HCT116 (cell line): ENCODE measurements at regions not wholly inside any gene's neighbourhood (a gene's known extent, or its start where the extent isn't known, plus 50 kb on each side); places are given as distances from the start of the nearest gene placed in this dataset.

ENCODE experiments used
- ATAC-seq: fragments of 200-7000 bp; cut with Tn5 transposase; 2 replicates; pipeline ENCODE4 v1.9.1; 2020; ENCODE audit warnings: mild to moderate bottlenecking, moderate library complexity
- BruUV-seq: library from RNA; stranded (reverse); fragments of 400-500 nt; replicated peaks from 2 replicates; lab custom pipeline; 2021; lab: Mats Ljungman, UMichigan
- CTCF ChIA-PET: fragments of 300-600 bp; sonication (Branson Sonifier 250); formaldehyde crosslinking; loops from one replicate; lab custom pipeline; 2021; ENCODE audit warnings: antibody characterized with exemption; lab: Charles Lee
- POLR2A ChIA-PET: fragments of 300-600, 350-600 bp; sonication (Branson Sonifier 250); formaldehyde crosslinking; loops from one replicate; lab custom pipeline; 2021; ENCODE audit warnings: antibody characterized with exemption; lab: Charles Lee
- RAD21 ChIA-PET, 2 experiments: fragments of 300-600 bp; sonication (Branson Sonifier 250); formaldehyde crosslinking; loops; one replicate each; lab custom pipeline; 2023; ENCODE audit warnings: low total read pairs in 2 of 2; ENCODE audit not compliant: uncharacterized antibody in 2 of 2, unreplicated experiment in 2 of 2, low non-redundant PET in 1 of 2; lab: Charles Lee
- DNase-seq: peaks from one replicate; pipeline ENCODE4 v3.0.0-alpha.2; 2010; ENCODE audit warnings: low read depth, low spot score
- H2AFZ ChIP-seq: fragments of 200-600 bp; shearing (Covaris generic), sonication (generic); 2 replicates; pipeline ENCODE4 v1.6.1; 2017; ENCODE audit warnings: low read depth, mixed run types, mixed read lengths, antibody characterized with exemption, low read length; ENCODE audit not compliant: poor library complexity, severe bottlenecking
- H3K27ac ChIP-seq: 2 replicates; pipeline ENCODE4 v1.5.1; 2012; ENCODE audit warnings: low read depth, low read length
- H3K27me3 ChIP-seq: fragments of 200-600 bp; sonication (generic); 2 replicates; pipeline ENCODE4 v1.6.1; 2016; ENCODE audit warnings: mixed run types, low read length, mixed read lengths; ENCODE audit not compliant: insufficient read depth
- H3K36me3 ChIP-seq, 2 experiments: fragments of 200-500 bp in 1 of 2; fragments of 200-600 bp in 1 of 2; sonication (Bioruptor generic) in 1 of 2; sonication (generic) in 1 of 2; 2 replicates each; pipeline versions ENCODE4 v1.5.1 to v1.6.1; 2014 to 2016; ENCODE audit warnings: low read length in 2 of 2, inconsistent platforms in 1 of 2, mixed read lengths in 1 of 2, mixed run types in 1 of 2; ENCODE audit not compliant: insufficient read depth in 2 of 2, control insufficient read depth in 1 of 2
- H3K4me1 ChIP-seq, 2 experiments: fragments of 200-600 bp in 1 of 2; sonication (generic) in 1 of 2; 2 replicates each; pipeline versions ENCODE4 v1.5.1 to v1.6.1; 2012 to 2017; ENCODE audit warnings: low read length in 2 of 2, inconsistent platforms in 1 of 2, mild to moderate bottlenecking in 1 of 2, mixed read lengths in 1 of 2, mixed run types in 1 of 2, moderate library complexity in 1 of 2; ENCODE audit not compliant: insufficient read depth in 2 of 2, control insufficient read depth in 1 of 2
- H3K4me2 ChIP-seq: fragments of 200-600 bp; sonication (generic); 2 replicates; pipeline ENCODE4 v1.6.1; 2017; ENCODE audit warnings: mixed run types, low read length, mixed read lengths
- H3K4me3 ChIP-seq, 2 experiments: fragments of 200-600 bp in 1 of 2; sonication (generic) in 1 of 2; replicated peaks in 1 of 2; 2 replicates each; pipeline ENCODE4 v1.5.1; 2011 to 2016; ENCODE audit warnings: low read length in 2 of 2, control low read depth in 1 of 2, low read depth in 1 of 2, mild to moderate bottlenecking in 1 of 2, mixed read lengths in 1 of 2, mixed run types in 1 of 2
- H3K79me2 ChIP-seq: fragments of 200-600 bp; sonication (generic); 2 replicates; pipeline ENCODE4 v1.6.1; 2017; ENCODE audit warnings: mild to moderate bottlenecking, mixed run types, low read length, moderate library complexity, mixed read lengths; ENCODE audit not compliant: insufficient read depth
- H3K9ac ChIP-seq: fragments of 200-600 bp; sonication (generic); 2 replicates; pipeline ENCODE4 v1.6.1; 2016; ENCODE audit warnings: low read length, mixed read lengths
- H3K9me2 ChIP-seq: fragments of 200-600 bp; sonication (generic), shearing (Covaris generic); 2 replicates; pipeline ENCODE4 v1.6.1; 2017; ENCODE audit warnings: mixed run types, mild to moderate bottlenecking, moderate library complexity; ENCODE audit not compliant: insufficient read depth
- H3K9me3 ChIP-seq, 2 experiments: fragments of 200-500 bp in 1 of 2; fragments of 200-600 bp in 1 of 2; sonication (Bioruptor generic) in 1 of 2; sonication (generic) in 1 of 2; 2 replicates each; pipeline ENCODE4 v1.6.1; 2014 to 2017; ENCODE audit warnings: low read length in 2 of 2, mixed read lengths in 2 of 2, inconsistent platforms in 1 of 2, low read depth in 1 of 2, mild to moderate bottlenecking in 1 of 2, mixed run types in 1 of 2, moderate library complexity in 1 of 2; ENCODE audit not compliant: control insufficient read depth in 1 of 2, insufficient read depth in 1 of 2
- H4K20me1 ChIP-seq: fragments of 200-600 bp; sonication (generic), shearing (Covaris generic); 2 replicates; pipeline ENCODE4 v1.6.1; 2017; ENCODE audit warnings: mixed run types, mild to moderate bottlenecking, moderate library complexity; ENCODE audit not compliant: insufficient read depth
- CTCF ChIP-seq, 3 experiments: fragments of 200-600 bp in 1 of 3; sonication (generic) in 1 of 3; IDR thresholded peaks in 2 of 3; conservative IDR thresholded peaks in 1 of 3; 2 replicates each; pipeline ENCODE4 v1.5.1; 2012 to 2017; ENCODE audit warnings: low read depth in 2 of 3, low read length in 2 of 3, antibody characterized with exemption in 1 of 3, borderline replicate concordance in 1 of 3, control low read depth in 1 of 3, mild to moderate bottlenecking in 1 of 3, mixed read lengths in 1 of 3, mixed run types in 1 of 3, moderate library complexity in 1 of 3; ENCODE audit not compliant: insufficient read depth in 1 of 3
- ELF1 ChIP-seq: IDR thresholded peaks from 2 replicates; pipeline ENCODE4 v1.6.1; 2012; ENCODE audit warnings: low read depth, borderline replicate concordance
- EZH2 ChIP-seq: fragments of 200-600 bp; sonication (generic); IDR thresholded peaks from 2 replicates; pipeline ENCODE4 v1.6.1; 2017; ENCODE audit warnings: antibody characterized with exemption, mixed run types
- REST ChIP-seq: IDR thresholded peaks from 2 replicates; pipeline ENCODE4 v1.6.1; 2012; ENCODE audit warnings: low read depth
- intact Hi-C: fragments of 100-400 bp; cut with micrococcal nuclease; formaldehyde crosslinking; loops from 2 replicates; pipeline ENCODE4 v1.10.0; 2022

DNA sequence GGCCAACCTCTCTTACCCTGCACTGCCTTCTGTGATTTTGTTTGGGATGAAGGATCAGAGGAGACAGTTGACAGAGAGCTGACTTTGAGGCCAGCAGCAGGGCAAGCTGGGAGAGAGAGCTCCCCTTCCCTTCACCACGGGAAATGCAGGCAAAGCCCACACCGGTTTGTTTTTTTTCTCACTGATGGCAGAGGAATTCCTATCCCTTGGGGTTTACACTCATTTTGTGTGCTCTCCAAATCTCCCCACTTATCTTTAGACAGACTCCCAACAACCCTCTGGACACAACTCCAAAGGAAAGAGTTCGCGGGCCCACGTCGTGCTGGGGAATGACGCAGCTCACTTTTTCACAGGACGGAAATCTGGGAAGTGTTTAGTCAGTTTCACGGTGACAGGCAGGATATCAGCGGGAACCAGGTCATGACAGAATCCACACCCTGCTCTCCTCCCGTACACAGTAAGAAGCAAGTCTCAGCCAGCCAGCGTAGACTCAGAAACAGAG is 68.3 kb upstream of the FAM171A1 start:
- H3K9me3 ChIP-seq, result no peaks in the 10 kb centered on the region

More for the DNA sequence above, 68.3 kb upstream of the FAM171A1 start:
- H3K79me2 ChIP-seq, result no peaks in the 10 kb centered on the region
- no peaks in the 10 kb centered on the region for H3K4me1 ChIP-seq
- no TSS peak for BruUV-seq
- TF ChIP-seq ELF1, result no peak
- no peak for TF ChIP-seq REST
- TF ChIP-seq EZH2, result no peak
- peak in 2 of 3 experiments; percentile 47 to 54; a peak in 4 of 6 replicates for TF ChIP-seq CTCF (IDR thresholded peaks at IDR 0.05 in 2 of 3, conservative IDR thresholded peaks at IDR 0.05 in 1 of 3; ENCODE audit: borderline replicate concordance in 1 of 3, insufficient read depth in 1 of 3, low read depth in 2 of 3, low read length in 2 of 3)
- DNase-seq (no peak), ATAC-seq (peak; percentile 76)
- H3K9ac ChIP-seq, result no peak overlapping the region
- H3K27me3 ChIP-seq, result peaks cover 9% of the 10 kb centered on the region
- no peaks in the 10 kb centered on the region for H3K36me3 ChIP-seq
- intact Hi-C loops, result loop anchor here (5.0 kb wide), 1 partner anchor 383 kb away; no protein-coding TSS in a partner anchor
- POLR2A ChIA-PET, result no interaction called here
- no peak overlapping the region for H3K4me3 ChIP-seq
- RAD21 ChIA-PET, result no interaction called here
- no peak overlapping the region for H3K4me2 ChIP-seq
- H3K27ac ChIP-seq, result no peak overlapping the region
- no peaks in the 10 kb centered on the region for H4K20me1 ChIP-seq
- H2AFZ ChIP-seq, result no peak overlapping the region
- no peaks in the 10 kb centered on the region for H3K9me2 ChIP-seq
- CTCF ChIA-PET, result interaction anchor here (0.8 to 1.2 kb wide), 4 partner anchors 11 to 281 kb away, joined by 3 read pairs; partner anchors contain the start of gene ITGA8
